ENCODE measurements at regions not wholly inside any gene's neighbourhood (a gene's known extent, or its start where the extent isn't known, plus 50 kb on each side); places are given as distances from the start of the nearest gene placed in this dataset.

DNA sequence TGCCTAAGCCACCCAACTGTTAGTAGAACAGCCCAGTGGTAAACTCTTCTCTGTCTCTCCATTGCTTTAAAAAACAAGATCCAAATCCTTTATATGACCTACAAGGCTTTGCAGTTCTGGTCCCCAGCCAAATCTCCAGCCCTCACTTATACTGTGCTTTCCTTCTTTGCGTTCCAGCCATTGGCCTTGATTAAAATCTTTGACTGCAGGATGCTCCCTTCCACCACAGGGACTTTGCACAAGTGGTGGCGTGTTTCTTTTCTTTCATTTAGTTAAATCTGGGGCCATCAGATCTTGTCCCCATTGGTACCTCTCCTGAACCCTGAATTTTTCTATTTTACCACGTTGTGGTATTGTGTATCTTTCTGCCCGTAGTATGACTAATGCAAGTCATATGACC is 183.7 kb downstream of the VRK1 start:
- DNase-seq = no peak

DNA sequence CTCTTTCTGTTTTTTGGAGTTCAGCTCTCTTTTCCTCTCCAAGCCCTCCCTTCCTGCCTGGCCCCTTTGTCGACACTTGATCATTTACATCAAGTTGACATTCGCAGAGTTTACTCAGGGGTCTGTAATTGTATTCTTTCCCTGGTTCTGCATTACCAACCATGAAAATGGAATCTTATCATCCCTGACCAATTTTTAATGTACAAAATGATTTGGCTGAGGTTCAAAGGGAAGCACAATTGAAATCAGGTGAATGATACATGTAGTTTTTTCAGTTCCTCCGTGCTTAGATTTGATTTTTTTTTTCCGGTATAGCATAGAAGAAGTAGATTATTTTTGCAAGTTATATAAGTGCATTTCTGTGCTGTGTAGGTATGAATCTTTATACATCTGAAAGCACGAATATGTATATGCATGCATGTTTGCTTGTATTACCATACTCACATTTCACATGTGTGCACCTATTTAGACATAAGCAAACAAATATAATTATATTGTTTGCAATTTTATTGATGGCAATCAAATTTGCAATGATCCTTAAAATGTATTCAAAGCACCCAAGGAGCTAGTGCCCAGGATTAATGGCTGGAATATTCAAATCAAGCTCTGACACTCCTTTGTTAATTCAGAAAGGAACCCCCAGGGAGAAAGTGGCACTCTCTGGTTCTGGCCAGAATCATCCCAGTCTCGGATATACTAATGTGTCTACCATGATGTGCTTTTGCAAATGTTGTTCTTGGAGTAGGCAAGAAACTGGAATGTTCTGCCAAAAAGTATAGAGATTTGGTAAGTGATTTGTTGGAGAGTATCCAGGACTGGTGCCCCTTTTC is 189.3 kb downstream of the VRK1 start:
- no peak for DNase-seq

DNA sequence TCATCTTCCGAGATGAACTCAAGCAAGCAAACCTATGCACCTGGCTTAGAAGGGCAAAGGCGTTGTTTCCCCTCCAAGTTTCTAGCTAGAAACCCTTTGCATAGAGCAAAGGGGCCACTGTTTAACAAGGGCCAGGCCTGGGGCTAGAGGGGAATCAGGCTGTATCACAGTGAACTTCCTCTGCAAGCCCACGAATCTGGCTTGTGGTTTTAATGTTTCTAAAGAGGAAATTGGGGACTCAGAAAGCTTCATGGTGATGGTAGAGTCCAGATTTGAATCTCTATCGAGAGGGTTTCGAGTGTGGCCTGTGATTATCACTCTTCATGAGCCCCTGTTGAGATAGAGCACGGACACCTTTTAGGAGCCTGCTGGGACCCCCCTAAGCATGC is 189.9 kb downstream of the VRK1 start:
- DNase-seq = no peak

DNA sequence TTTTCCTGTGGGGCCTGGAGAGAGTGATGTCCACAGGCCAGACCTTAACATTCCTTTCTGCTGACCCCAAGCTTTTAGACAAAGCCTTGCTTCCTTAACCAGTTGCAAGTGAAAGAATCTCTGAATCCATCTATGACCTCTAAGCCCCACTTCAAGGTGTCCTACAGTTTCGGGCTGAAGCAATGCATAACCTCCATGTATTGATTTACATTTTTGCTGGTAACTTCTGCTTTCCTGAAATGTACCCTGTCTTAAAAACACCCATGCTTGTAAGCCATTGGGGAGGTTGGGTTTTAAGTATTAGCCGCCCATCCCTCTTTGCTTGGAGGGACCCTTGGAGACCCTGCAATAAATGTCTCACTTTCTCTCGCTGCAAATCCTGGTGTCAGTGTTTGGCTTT is 190.6 kb downstream of the VRK1 start:
- DNase-seq = no peak

DNA sequence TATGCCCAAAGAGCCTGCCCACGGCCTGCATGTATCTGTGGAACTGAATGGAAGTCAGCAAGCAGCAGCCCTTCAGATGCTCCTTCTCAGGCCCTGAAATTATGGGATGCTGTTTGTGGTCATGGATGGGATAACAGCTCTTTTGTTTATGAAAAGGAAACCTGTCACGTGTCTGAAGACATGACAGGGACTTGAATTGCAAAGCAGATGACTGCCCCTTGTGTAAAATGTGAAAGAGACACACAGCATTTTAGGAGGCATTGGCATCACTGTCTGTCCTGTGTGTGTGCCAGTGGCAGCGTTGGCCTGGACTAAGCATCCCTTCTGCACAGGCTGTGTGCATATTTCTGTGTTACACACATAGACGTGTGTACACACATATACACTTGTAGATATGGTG is 192.1 kb downstream of the VRK1 start:
- no peak for DNase-seq

DNA sequence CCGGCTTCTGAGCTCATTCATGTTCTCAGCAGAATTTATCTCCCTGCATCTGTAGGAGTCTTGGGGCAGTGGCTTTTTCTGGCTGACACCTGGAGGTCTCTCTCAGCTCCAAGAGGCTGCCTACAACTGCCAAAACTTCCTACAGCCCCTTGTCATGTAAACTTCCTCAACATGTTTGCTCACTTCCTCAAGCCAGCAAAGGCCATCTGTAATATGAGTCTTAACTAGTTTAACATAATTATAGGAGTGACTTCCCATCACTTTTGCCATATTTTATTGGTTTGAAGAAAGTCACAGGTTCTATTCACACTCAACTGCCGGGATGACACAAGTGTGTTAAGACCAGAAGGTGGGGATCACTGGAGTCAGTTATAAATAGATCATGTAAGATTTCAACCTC is 194.0 kb downstream of the VRK1 start:
- DNase-seq = no peak

DNA sequence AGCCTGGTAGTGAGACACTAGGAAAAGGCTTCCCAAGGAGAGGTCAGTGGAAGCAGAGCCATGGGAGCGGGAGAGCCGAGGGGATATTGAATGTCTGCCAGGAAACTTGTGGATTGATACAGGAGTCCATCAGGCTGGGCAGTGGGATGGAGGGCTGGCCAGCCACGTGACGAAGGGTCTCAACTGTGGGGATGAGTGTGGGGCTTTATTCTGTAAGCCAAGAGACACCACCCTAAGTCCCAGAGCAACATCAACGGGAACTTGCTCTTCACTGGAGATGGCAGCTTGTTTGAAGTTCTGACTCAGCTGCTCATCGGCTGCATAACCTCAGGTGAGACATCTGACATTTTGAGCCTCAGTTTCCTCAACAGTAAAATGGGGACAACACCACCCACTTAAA is 197.8 kb downstream of the VRK1 start:
- no peak for DNase-seq

DNA sequence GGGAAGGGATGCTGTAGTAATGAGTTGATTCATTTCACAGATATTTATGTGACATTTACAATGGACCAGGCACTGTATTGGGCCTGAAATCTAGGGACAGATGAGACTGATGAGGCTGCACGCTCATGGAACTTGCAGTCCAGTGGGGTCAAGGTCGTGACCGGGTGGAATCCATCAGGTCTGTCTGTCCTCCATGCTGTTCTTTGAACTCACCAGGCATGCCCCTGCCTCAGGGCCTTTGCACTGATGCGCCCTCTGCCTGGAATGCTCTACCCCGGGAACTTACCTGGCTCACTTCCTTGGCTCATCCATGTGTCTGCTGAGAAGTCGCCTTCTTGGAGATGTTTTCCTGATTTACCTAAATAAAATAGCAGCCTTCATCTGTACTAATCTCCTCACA is 200.1 kb downstream of the VRK1 start:
- no peak for DNase-seq

DNA sequence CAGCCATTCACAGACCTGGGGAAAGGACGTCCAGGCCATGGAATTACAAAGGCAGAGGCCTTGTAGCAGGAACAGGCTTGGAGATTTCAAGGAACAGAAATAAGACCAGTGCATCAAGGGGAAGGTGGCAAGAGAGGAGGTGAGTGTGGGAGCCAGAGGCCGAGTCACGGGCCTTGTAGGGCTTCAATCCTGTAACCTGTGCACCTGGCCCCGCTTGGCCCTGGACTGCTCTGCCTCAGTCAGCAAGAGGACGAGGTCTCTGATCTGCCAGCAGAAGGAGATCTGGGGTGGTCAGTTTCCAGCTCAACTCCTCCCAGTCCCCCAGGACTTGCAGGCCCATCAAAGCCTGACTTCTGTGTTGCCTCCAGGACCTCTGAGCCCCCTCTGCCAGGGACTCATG is 200.8 kb downstream of the VRK1 start:
- no peak for DNase-seq

DNA sequence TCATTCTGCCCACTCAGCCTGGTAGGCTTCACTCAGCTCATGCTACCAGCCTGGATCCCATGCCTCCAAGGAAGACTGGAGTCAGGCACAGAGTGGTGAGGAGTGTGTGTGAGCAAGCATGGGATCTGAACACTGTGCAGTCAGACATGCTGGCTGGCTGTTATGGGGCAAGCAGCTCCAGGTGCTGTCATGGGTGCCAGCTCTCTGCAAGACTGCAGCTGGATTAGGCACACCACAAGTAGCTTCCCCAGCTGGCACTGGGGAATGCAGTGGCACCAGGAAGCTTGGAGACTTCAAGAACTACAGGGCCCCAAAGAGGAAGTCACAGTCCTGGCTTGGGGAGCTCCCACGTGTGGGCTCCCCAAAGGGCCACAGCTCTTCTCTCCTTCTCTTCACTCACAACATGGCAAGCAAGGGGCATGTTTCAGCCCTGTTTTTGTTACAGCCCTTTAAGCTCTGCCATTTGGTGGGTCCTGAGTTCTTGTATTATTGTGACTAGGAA is 202.5 kb downstream of the VRK1 start:
- DNase-seq = no peak

DNA sequence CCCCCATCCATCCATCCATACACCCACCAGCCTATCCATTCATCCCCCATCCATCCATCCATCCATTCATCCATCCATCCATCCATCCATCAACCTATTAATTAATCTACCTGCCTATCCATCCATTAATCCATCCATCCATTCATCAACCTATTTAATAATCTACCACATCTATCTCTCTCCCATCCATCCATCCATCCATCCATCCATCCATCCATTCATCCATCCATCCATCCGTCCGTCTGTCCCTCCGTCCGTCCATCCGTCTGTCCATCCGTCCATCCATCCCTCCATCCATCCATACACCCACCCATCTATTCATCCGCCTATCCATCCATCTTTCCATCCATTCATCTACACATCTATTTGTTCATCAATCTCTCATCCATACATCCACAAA is 205.3 kb downstream of the VRK1 start:
- no peak for DNase-seq

DNA sequence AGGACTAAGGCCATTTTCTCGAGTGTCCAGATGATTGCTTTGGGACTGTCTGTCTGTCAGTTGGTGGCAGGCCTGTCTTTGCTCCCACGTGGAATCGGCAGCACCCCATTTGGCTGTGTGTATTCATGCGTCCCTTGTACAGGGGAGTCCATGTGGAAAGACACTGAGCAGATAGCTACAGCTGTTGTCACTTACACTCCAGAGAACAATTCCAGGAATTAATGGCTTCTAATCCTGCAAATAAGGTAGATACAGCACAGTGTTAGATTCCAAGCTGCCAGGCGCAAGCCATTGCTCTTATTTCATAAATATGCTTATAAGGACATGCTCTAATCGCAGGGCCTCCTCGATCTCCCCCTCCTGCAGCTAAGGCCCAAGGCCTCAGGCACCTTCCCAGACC is 208.8 kb downstream of the VRK1 start:
- DNase-seq = peak; percentile 91

DNA sequence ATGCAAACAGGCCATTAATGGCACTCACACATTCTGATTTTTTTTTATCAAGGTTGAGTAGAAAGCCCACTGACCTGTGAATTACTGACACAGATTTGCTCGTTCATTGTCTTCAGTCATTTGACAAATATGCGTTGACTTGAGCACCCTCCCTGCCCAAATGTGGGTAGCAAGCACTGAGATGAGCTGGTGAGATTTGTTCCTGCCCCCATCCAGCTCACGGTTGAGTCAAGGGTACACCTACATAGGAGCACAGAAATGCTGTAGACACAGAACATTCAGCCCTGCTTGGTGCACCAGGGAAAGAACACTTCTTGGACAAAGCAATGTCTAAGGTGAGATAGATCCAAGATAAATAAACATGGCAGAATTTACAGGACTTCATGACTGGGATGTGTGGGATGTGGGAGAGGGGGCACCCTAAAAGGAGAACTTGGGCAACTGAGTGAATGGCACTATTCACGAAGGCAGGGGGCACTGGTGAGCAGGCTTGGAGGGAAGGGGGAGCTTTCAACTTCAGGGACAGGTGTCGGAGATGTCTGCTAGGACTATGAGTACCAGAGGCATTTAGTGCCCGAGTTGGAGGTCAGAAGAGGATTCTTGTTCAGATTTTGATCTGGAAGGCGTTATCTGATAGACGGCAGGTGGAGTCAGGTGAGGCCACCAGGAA is 213.4 kb downstream of the VRK1 start:
- DNase-seq = no peak

DNA sequence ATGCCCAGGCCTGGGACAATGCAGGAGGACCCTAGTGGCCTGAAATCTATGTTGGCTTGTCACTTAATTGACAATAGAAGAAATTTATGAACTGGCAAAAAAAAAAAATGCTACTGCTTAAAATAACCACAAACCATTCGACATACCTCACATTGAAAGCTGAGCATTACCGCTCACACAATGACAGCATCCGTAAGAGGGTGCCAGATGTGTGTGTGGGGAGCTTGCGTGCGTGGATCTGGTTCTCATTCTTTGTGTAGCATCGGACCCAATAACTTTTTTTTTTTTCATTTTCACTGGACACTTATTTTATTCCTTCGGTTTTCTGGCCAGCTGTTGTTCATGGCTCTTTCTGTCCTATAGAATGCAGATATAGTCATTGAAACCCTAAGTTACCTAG is 216.7 kb downstream of the VRK1 start:
- no peak for DNase-seq

DNA sequence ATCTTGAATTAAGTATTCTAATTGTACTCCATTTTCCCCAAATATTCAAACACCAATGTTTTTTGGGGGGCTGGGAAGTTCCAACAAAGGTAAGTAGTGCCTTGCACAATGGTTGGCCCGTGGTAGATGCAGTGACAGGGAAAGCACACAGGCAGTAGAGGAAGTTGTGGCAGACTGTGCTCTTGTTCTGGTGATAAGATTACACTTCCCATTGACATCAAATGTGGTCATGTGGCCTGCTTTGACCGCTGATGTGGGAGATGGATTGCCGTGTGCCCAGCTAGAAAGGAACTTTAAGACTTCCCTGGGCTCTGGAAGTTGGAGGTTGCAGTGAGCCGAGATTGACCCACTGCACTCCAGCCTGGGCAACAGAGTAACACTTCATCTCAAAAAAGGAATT is 223.8 kb downstream of the VRK1 start:
- DNase-seq = no peak

DNA sequence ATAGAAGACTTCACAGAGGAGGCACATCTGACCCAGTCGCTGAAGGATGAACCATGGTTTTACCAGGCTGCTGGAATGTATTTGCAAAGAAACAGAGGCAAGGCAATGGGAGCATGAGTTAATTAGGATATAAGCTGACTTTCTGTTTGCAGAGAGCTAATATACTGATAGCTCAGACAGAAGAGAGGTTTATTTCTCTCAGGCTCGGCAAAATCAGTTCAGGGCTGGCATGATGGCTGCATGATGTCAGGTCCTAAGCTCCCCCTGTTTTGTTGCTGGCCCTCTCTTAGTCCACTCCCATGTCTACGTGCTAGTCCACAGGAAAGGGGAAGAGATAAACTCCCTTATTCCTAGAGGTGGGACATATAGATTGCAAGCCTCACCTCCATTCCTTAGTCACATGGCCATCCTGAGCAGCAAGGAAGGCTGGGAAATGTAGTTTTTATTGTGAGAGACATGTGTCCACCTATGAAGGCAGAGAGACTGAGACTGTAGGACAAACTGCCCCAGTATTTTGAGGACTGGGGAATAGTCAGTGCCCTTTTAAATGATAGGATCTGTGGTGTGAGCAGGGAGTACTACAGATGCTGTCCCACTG is 224.5 kb downstream of the VRK1 start:
- DNase-seq = peak; percentile 9

DNA sequence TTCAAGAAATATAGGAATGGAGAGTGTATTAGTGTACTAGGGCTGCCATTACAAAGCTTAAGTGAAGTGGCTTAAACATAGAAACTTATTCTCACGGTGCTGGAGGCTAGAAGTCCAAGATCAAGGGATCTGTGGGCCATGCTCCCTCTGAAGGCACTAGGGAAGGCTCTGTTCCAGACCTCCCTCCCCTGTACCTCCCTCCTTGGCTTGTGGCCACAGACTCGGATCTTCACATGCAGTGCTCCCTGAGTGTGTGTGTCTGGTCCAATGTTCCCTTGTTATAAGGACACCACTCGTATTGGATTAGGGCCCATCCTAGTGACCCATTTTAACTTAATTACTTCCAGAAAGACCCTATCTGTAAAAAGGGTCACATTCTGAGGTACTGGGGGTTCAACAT is 225.6 kb downstream of the VRK1 start:
- no peak for DNase-seq

DNA sequence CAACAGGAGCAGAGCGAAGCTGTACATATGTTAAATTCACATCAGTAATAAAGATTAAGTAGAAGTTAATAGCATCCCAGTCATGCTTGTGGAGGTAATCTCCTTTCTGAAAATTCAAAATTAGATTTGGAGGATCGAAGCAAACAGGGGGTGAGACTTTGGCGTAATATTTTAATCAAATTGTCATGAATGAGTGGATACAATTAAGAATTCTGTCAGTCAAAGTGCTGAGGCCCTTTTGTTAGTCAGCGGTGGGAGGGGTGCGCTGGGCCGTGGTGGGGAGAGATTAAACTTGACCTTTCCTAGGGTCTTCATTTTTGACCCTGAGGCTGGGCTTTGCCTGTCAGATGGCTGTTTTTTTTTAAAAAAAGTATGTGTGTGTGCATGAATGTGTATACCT is 226.7 kb downstream of the VRK1 start:
- DNase-seq = no peak

DNA sequence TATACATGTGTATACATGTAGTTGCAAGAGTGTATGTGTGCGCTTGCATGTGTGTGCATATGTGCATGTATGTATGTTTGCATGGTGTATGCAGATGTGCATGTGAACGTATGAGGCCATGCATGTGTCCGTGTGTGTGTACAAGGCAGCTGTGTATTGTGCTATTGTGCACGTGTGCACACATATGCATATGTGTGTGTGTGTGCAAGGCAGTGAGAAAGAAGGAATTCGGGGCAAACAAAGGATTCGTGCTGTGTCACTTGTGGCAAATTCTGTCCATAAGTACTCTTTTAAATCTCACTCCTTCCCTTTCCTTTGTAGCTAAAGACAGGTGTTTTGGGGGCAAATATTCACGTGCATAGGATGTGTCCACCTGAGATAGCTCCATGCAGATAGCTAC is 227.1 kb downstream of the VRK1 start:
- no peak for DNase-seq

DNA sequence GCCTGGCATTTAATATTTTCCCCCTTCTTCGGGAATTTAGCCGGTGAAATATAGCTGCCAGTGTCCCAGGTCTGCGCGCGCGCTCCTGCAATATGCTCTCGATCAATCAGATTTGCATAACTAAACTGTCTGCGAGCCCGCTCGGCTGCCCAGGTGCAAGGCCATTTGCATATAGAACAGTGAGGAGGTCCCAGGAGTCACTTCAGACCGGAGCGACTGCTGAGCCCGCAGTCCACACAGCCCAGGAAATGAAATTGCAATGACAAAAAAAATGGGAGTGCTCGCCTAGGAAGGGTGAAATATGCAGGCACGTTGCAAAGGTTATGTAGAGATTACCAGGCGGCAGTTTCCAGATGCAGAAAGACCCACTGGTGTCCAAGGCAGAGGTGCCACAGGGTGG is 228.5 kb downstream of the VRK1 start:
- no peak for DNase-seq

DNA sequence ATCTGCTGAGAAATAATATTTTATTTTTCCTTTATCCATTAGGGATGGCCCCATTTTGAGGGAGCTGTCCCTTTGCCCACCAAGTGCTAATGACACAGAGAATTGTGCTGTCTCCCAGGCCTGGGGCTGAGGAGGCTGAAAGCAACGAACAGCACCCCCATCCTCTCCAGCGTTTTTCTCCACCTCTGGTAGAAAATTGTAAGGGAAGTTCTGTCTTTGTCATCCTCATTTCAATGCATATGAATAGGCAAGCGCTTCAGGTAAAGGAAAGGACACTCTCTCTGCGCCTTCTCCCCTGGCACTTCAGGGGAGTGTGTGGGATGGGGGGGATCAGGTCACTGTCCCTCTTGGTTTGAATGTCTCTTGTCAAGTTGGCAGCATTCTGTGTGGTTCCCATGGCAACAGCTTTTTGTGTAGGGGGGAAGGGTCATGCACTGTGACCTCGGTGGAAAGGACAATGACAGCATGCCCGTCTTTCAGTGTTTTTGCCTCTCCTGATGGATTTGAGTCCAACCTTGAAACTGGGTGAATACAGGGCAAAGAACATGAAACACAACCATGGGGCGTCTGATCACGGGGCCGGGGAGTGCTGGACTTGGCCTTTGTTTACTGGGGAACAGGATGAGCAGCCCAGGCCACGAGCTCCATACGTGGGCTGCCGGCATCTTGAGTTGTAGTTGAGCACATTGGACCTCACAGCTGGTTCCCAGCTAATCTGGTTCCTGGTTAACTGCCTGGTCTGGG is 230.2 kb downstream of the VRK1 start:
- no peak for DNase-seq

DNA sequence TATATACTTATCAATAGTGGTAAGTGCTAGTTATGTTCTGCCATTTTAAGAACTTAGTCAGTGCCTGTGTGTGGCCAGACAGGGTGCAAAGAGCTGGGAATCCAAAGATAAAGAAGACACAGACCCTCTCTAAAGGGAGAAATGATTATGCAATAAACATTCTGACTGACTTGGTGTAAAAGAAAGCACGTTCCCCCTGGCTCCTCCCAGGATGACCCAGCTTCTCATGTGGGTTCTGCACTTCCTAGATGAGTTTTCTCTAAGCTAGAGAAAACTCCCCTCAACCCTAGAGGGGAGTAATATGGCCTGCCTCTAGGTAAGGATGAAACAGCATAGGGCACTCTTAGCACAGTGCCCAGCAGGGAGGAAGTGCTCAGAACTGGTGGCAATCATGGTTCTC is 231.2 kb downstream of the VRK1 start:
- no peak for DNase-seq

DNA sequence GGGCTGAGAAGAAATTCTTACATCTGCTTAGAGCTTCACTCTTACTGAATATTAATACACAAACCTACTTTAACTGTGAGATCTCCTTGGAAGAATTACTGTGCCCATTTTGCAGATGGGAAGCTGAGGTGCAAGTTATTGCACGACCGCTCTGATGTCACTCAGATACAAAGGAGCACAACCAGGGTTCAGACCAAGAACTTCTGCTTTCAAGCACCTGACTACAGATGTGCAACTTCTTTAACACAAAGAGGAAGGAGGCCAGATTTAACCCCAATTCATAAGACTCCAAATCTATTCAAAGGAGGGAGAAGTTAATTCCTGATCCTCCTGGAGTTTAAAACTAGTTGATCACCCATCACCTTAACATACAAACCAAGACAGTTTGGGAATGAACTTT is 232.6 kb downstream of the VRK1 start:
- DNase-seq = no peak

DNA sequence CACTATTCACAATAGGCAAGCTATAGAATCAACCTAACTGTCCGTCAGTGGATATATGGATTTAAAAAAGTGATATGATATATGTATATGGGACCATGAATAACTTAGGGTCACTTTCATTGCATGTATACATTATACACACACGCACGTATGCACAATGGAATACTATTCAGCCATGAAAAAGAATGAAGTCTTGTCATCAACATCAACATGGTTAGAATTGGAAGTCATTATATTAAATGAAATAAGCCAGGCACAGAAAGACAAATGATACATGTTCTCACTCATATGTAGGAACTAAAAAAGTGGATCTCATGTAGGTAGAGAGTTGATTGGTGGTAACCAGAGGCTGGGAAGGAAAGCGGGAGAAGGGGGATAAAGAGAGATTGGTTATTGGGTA is 234.3 kb downstream of the VRK1 start:
- DNase-seq = no peak
